ENCODE measurements at regions not wholly inside any gene's neighbourhood (a gene's known extent, or its start where the extent isn't known, plus 50 kb on each side); places are given as distances from the start of the nearest gene placed in this dataset.

DNA sequence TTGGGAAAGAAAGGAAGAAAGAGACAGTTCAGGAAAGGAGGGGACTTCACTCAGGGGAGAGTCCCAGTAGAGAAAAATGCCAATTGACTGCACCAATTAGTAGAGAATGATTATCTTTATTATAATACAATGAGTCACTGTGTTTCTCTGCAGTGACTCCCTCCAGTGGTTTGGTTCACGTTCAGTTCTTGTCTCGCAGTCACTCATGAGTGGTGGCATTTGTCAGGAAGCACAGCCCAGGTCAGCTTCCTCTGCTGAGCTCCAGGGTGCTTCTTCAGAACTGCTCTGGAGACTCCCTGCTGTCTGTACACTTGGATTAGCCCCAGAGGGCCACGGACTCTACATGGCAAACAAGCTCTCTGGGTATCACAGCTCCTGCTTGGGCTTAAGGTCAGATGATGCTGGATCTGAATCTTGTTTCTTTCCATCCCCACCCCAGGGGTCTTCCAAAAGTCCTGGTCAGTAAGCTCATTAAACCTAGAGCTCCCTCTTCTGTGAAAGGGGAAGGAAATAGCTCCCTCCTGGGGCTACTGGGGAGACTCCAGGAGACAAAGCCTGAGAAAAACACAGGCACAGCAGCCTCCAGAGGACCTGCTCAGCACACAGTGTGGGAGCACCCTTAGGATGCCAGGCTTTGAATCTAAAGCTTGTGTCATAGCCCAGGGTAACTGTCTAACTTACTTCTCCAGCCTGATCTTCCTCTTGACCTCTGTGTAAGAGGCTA is 619.0 kb downstream of the AJAP1 start:
- no peak overlapping the region for H3K4me3 ChIP-seq (ENCODE audit: low read length)
- no peak for DNase-seq (ENCODE audit: low read depth, low spot score)

DNA sequence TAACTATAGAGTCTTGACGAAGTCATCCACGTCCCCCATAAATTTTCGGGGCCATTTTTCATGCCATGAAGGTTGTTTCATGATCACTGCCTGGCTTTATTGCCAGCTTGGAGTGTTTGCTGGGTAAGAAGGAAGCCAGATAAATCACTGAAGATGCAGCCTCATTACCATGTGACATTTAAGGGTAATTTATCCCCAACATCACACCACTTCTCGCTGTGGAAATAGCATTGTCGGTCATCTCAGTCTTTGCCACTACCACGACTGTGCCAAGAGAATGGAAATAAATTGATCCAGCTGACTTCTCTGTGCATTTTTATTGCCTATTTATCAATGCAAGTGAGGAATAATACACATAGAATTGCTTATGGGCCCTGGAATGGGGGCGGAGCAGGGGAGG is 617.9 kb downstream of the AJAP1 start:
- H3K4me3 ChIP-seq (ENCODE audit: low read length), result no peak overlapping the region
- DNase-seq (ENCODE audit: low read depth, low spot score), result no peak

DNA sequence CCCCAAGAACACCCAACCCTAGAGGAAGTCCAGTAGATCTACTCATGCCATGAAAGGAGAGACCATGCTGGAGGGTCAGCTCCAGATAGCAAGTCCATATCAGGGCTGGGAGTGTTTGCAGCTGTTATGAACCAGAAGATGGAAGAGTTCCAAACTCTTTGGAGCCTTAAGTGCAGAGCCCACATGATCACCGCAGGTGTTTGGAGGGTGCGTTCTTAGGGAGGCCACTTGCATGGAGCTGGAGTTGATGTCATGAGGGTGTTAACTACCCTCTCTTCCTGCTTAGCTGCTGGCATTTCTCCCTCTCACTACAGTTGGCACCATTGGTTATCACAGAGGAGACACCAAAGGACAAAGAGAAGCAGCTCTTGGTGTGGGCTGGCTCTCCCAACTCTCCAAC is 616.9 kb downstream of the AJAP1 start:
- no peak overlapping the region for H3K4me3 ChIP-seq (ENCODE audit: low read length)
- DNase-seq (ENCODE audit: low read depth, low spot score), result no peak

- DNase-seq (ENCODE audit: low read depth, low spot score), result no peak
- H3K4me3 ChIP-seq (ENCODE audit: low read length), result no peak overlapping the region
These were observed 615.5 kb downstream of the AJAP1 start for GRCh38 chr1:5269901-5270300.

DNA sequence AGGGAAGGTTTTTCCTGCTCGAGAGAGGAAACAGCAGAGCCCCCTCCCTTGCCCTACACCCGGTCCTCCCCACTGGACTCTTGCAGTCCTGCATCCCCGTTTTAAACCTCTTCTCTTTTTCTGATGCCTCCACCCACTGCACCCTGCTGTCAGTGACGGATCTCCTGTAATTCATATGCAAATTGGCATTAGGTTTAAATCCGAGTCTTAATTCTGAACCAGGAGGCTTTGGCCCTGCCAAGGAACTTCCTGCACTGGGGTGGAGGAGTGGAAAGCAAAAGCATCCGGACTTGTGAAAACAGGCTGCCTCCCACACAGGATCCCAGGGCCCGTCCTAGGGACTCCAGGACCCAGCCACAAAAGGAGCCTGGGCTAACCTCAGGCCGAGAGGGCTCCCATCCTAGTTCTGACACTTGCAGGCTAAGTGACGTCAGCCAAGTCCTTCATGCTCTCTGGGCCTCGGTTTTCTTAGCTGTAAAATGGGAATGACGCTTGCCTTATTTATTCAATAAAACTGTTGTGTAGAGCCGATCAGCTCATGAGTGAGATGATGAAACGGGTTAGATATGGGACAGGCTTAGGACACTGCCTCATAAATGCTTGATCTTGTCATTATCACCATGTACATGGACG is 613.3 kb downstream of the AJAP1 start:
- no peak for DNase-seq (ENCODE audit: low read depth, low spot score)
- no peak overlapping the region for H3K4me3 ChIP-seq (ENCODE audit: low read length)

- DNase-seq (ENCODE audit: low read depth, low spot score), result no peak
- no peak overlapping the region for H3K4me3 ChIP-seq (ENCODE audit: low read length)
These were observed 611.1 kb downstream of the AJAP1 start for GRCh38 chr1:5265438-5266075.

DNA sequence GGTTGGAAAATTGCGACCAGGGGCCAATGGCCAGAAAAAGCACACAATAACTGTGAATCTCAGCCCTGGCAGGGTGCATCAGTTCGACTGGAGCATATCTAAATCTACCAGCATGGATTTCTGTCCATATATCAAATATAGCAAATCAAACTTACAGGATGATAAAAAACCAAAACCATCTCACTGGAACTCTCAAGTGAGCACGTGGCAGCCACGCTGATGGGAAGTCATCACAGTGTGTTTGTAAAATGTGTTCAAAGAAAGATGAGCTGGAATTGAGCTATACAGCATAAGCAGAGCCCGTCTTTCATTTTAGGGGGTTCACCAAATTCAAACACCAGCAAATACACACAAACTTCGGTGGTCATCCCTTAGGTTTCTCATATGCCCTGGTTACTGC is 610.1 kb downstream of the AJAP1 start:
- no peak overlapping the region for H3K4me3 ChIP-seq (ENCODE audit: low read length)
- DNase-seq (ENCODE audit: low read depth, low spot score), result no peak

GRCh38 chr1:5256793-5257192 is 602.4 kb downstream of the AJAP1 start:
- no peak for DNase-seq (ENCODE audit: low read depth, low spot score)
- no peak overlapping the region for H3K4me3 ChIP-seq (ENCODE audit: low read length)

DNA sequence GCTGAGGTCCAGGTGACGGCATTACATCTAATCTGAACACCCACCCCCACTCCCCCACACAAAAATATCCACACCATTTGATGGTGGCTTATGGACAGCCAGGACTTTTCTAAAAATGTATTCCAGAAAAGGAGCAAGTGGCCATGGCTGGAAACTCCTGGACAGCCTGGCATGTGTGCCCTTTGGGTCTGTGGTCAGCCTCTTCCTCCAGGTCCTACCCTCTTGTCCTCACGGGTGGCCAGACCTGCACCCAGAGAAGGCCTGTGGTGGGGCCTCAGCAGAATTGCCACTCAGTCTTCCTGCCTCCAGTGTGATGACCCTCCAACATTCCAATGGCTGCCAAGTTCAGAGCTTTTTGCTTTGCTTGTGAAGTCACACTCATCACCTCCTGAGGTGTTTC is 600.6 kb downstream of the AJAP1 start:
- no peak overlapping the region for H3K4me3 ChIP-seq (ENCODE audit: low read length)
- no peak for DNase-seq (ENCODE audit: low read depth, low spot score)

DNA sequence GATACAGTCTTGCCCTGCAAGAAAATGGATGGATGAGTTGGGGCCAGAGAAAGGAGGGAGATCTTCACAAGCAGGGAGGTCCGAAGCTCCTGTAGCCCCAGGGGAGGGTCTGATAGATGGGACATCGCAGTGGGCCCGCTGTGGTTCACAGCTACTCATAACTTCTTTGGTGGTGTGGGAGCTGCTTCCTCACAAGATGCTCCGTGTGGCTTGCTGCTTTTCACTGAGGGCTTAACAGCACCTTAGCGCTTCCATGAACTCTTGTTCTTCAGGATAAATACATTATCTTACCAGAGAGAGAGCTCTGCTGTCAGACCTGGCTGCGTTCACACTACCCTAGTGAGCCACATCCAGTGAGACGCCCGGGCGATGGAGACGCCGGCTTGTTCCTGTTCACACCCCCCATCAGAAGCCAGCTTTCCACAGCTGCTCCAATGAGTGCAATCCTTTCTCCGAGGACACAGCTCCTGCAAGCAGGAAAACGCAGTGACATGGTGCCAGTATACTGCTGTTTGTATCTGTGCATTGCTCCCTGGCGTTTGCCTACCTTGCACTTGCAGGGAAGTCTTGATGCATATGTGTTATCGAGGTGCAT is 599.8 kb downstream of the AJAP1 start:
- DNase-seq (ENCODE audit: low read depth, low spot score), result no peak
- no peak overlapping the region for H3K4me3 ChIP-seq (ENCODE audit: low read length)

DNA sequence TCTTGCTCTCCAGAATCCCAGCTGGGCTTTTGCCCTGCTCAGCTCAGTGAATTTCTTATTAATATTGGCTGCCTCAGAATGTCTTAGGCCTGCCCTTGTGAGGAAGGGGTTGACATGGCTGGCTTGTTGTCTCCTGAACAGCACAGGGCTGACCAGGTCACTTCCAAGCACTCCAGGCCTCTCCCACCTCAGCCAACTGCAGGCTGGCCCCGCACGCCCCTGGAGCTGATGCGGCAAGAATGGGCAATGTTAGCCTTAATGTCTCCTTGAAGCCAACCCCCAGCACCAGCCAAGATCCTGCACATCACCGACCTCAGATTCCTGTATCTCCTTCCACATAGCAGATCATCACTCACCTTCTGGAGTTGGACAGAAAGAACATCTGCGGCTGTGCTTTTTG is 598.6 kb downstream of the AJAP1 start:
- DNase-seq (ENCODE audit: low read depth, low spot score), result no peak

DNA sequence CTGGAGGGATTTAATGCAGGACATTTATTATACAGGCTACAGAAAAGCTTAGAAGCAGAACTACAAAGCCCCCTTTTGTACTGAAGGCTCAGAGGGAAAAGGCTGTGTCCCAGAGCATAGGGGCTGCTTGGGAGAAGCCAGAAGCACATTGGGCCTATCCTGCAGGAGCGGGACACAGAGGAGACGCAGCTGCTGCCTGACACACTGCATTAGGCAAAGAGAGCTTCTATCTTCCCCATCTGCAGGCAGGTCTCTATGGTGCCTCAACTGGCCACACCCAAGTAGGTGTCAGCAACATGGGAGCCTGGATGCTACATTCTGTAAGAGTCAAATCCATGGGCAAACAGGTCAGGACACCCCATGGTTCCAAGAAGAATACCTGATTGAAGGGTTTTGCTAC is 595.9 kb downstream of the AJAP1 start:
- no peak overlapping the region for H3K4me3 ChIP-seq (ENCODE audit: low read length)
- no peak for DNase-seq (ENCODE audit: low read depth, low spot score)

More for the DNA sequence above, 598.6 kb downstream of the AJAP1 start:
- H3K4me3 ChIP-seq (ENCODE audit: low read length), result no peak overlapping the region

- no peak overlapping the region for H3K4me3 ChIP-seq (ENCODE audit: low read length)
- DNase-seq (ENCODE audit: low read depth, low spot score), result no peak
These were observed 590.9 kb downstream of the AJAP1 start for GRCh38 chr1:5245348-5245747.

DNA sequence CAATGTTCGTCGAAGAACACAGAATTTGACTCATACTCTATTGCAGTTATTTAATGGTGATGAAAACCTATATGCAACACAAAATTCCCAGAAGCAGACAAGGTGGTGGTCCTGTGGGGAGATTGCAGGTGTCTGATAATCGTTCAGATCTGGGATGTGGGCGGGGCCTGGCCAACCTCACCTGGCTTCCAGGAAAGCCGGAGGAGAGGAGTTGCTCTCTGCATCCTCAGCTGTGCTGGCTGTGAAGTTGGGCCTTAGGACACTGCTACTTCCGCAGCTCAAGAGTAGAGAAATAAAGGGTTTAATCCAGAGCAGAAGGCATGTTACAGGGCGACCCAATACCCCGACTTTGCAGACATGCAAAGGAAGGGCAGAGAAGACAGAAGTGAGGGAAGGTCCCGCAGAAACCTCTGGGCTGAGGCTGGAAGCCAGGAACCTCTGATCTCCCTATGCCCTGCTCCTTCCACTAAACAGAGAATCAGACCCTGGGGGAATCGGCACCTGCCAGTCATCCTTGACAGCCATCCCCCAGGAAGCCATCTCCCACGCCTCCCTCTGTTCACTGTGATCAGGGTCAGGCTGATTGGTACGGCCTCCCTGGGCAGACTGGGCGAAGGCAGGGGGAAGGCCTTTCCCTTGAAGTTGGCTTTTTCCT is 590.3 kb downstream of the AJAP1 start:
- DNase-seq (ENCODE audit: low read depth, low spot score), result no peak
- no peak overlapping the region for H3K4me3 ChIP-seq (ENCODE audit: low read length)

DNA sequence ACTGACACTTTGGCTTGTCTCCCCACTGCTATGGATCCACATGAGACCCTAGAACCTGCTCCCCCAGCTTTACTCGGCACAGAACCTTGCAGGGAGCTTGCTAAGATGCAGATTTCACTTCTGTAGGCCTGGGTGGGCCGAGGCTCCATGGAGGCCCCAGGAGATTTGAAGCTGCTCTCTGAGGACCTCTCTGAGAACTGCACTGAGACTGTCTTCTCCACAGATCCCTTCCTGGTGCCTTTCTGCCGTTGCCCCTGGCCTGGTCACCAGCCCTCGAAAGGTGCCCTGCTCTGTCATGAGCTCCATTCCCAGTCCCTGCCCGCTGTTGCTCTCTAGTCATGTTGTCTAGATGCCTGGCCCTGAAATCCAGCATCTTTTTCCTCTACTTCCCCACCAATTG is 588.4 kb downstream of the AJAP1 start:
- no peak for DNase-seq (ENCODE audit: low read depth, low spot score)

DNA sequence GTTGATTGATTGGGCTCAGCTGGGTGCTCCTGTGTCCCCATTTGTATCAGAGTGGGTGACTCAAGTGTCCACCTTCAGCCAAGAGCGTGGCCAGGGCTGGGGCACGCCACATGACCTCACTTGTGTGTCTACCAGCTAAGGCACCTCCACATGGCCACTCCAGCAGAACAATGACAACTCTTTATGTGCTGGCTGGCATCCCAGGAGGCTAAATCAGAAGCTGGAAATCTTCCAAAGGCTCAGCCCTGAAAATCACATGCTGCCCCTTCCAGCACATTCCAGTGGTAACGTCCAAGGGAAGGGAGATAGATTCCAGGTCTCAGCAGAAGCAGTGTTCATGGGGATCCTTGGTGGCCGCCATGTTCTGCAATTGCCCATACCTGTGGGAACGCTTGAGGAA is 585.5 kb downstream of the AJAP1 start:
- no peak overlapping the region for H3K4me3 ChIP-seq (ENCODE audit: low read length)
- no peak for DNase-seq (ENCODE audit: low read depth, low spot score)

More for the DNA sequence above, 588.4 kb downstream of the AJAP1 start:
- no peak overlapping the region for H3K4me3 ChIP-seq (ENCODE audit: low read length)

- no peak for DNase-seq (ENCODE audit: low read depth, low spot score)
- H3K4me3 ChIP-seq (ENCODE audit: low read length), result no peak overlapping the region
These were observed 584.1 kb downstream of the AJAP1 start for GRCh38 chr1:5238351-5239130.

DNA sequence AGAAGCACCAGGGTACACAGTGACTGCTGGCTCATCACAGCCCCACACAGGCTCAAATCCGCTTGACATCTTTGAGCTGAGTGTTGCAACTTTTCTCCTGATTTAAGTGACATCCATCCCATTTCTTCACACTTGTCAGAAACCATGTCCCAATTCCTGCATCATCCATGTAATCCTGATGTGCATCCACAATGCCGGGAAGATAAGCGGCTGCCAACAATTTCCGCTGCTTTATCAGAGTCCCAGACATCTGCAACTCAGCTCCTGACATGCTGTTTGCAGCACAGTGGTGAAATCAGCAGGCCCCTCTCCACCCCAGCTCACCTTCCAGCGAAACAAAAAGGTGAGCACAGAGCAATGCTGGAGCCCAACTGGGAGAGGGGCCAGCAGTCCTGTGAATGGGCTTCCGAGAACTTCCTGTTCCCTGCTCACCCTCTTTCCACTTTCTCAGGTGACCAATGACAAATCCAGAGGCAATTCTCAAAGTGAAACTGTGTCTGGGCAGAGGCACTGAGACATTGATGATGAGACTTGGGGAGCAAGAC is 581.0 kb downstream of the AJAP1 start:
- H3K4me3 ChIP-seq (ENCODE audit: low read length), result no peak overlapping the region
- DNase-seq (ENCODE audit: low read depth, low spot score), result no peak

GRCh38 chr1:5232537-5232936 is 578.1 kb downstream of the AJAP1 start:
- no peak for DNase-seq (ENCODE audit: low read depth, low spot score)
- no peak overlapping the region for H3K4me3 ChIP-seq (ENCODE audit: low read length)
